Heart left ventricle (tissue), 13 donors: ENCODE measurements at regions not wholly inside any gene's neighbourhood (a gene's known extent, or its start where the extent isn't known, plus 50 kb on each side); places are given as distances from the start of the nearest gene placed in this dataset.

ENCODE experiments used
- POLR2A ChIP-seq, 2 donors: fragments of 450-650 bp; IDR thresholded peaks; one replicate each; pipeline ENCODE4 v1.6.1; 2017; ENCODE audit warnings: antibody characterized with exemption in 2 of 2, mild to moderate bottlenecking in 2 of 2, moderate library complexity in 2 of 2
- TF ChIP-seq, protein P1 (sequence below), 12 donors: fragments of 200-600 bp; sonication (generic) in 4 of 12; IDR thresholded peaks; one replicate each; pipeline versions ENCODE4 v1.5.0 to v1.8.0; 2018 to 2022; ENCODE audit warnings: antibody characterized with exemption in 12 of 12, mild to moderate bottlenecking in 5 of 12
- donor health status: ischemic (EF 13 %, LVEDD 7.1; RV severe dilation, severe dysfunction).
- donor health status: DM: no; HTN: yes; CAD: no.
- donor health status: DM: no; HTN: no; CAD: no.
- donor health status: ischemic (EF 25% LVEDD 6.9; RV normal size, moderate dysfunction).
- donor health status: ischemic (EF 25% LVEDD 5.7; RV mildly dilated, moderate dysfunction).
- donor health status: ischemic (EF 35%, LVEDD 5.7; RV mildly dilated, moderate dysfunction).
- donor health status: nonischemic (EF 11% LVEDD 7.7; RV severe dilation, severe dysfunction).
- donor health status: DM: yes; HTN: yes; CAD: no.
- donor health status: PGD.
- donor health status: ischemic (EF 29% LVEDD 5.4; RV normal size, mild dysfunction).
- donor health status: nonischemic (EF 23%, LVEDD 6.1; RV moderate dilation, normal function).

DNA sequence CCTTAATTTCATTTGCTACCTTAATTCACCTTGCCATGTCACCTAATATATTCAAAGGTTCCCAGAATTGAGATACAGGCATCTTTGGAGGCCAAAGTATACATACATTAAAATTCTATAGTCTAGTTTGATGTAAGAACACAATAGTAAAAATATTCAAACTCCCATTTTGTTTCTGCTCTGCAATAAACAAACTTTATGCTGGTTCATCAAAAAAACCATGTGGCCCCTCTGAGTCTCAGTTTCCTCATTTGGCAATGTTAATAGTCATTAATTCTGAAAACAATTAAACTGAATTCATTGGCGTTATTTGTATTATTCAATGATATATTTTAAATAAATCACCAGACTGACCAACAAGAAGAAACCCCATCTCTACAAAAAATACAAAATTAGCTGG is 639.4 kb upstream of the INTU start:
- no peak for TF ChIP-seq POLR2A (IDR thresholded peaks at IDR 0.05)
- TF ChIP-seq, protein P1, sequence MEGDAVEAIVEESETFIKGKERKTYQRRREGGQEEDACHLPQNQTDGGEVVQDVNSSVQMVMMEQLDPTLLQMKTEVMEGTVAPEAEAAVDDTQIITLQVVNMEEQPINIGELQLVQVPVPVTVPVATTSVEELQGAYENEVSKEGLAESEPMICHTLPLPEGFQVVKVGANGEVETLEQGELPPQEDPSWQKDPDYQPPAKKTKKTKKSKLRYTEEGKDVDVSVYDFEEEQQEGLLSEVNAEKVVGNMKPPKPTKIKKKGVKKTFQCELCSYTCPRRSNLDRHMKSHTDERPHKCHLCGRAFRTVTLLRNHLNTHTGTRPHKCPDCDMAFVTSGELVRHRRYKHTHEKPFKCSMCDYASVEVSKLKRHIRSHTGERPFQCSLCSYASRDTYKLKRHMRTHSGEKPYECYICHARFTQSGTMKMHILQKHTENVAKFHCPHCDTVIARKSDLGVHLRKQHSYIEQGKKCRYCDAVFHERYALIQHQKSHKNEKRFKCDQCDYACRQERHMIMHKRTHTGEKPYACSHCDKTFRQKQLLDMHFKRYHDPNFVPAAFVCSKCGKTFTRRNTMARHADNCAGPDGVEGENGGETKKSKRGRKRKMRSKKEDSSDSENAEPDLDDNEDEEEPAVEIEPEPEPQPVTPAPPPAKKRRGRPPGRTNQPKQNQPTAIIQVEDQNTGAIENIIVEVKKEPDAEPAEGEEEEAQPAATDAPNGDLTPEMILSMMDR (IDR thresholded peaks at IDR 0.05), result no peak
